Heart left ventricle (tissue), 13 donors: ENCODE measurements at regions not wholly inside any gene's neighbourhood (a gene's known extent, or its start where the extent isn't known, plus 50 kb on each side); places are given as distances from the start of the nearest gene placed in this dataset.

Source experiments
- CTCF ChIP-seq, 12 donors: fragments of 200-600 bp; sonication (generic) in 4 of 12; IDR thresholded peaks; one replicate each; pipeline versions ENCODE4 v1.5.0 to v1.8.0; 2018 to 2022; ENCODE audit warnings: antibody characterized with exemption in 12 of 12, mild to moderate bottlenecking in 5 of 12
- POLR2A ChIP-seq, 2 donors: fragments of 450-650 bp; IDR thresholded peaks; one replicate each; pipeline ENCODE4 v1.6.1; 2017; ENCODE audit warnings: antibody characterized with exemption in 2 of 2, mild to moderate bottlenecking in 2 of 2, moderate library complexity in 2 of 2
- donor health status: ischemic (EF 13 %, LVEDD 7.1; RV severe dilation, severe dysfunction).
- donor health status: DM: no; HTN: yes; CAD: no.
- donor health status: DM: no; HTN: no; CAD: no.
- donor health status: ischemic (EF 25% LVEDD 6.9; RV normal size, moderate dysfunction).
- donor health status: ischemic (EF 25% LVEDD 5.7; RV mildly dilated, moderate dysfunction).
- donor health status: ischemic (EF 35%, LVEDD 5.7; RV mildly dilated, moderate dysfunction).
- donor health status: nonischemic (EF 11% LVEDD 7.7; RV severe dilation, severe dysfunction).
- donor health status: DM: yes; HTN: yes; CAD: no.
- donor health status: PGD.
- donor health status: ischemic (EF 29% LVEDD 5.4; RV normal size, mild dysfunction).
- donor health status: nonischemic (EF 23%, LVEDD 6.1; RV moderate dilation, normal function).

GRCh38 chr17:70327723-70328122, 158.4 kb downstream of the KCNJ2 start:
- TF ChIP-seq POLR2A (IDR thresholded peaks at IDR 0.05) (no peak), CTCF (IDR thresholded peaks at IDR 0.05) (no peak)
